DND-41 (cell line): ENCODE measurements at regions not wholly inside any gene's neighbourhood (a gene's known extent, or its start where the extent isn't known, plus 50 kb on each side); places are given as distances from the start of the nearest gene placed in this dataset.
A peak's percentile ranks its signal among the peaks of the same experiment; 100 is the strongest.

ENCODE experiments used
- ATAC-seq: fragments of 200-7000 bp; cut with Tn5 transposase; 3 replicates; pipeline ENCODE4 v1.9.1; 2021; ENCODE audit warnings: low read depth; ENCODE audit not compliant: insufficient read depth
- DNase-seq: peaks from one replicate; pipeline ENCODE4 v3.0.0-alpha.2; 2020
- H2AFZ ChIP-seq: 2 replicates; pipeline ENCODE4 v1.6.0; 2012; ENCODE audit warnings: low read depth, low read length
- H3K27ac ChIP-seq: 2 replicates; pipeline ENCODE4 v1.5.1; 2012; ENCODE audit warnings: low read length, inconsistent platforms
- H3K27me3 ChIP-seq: fragments of 200-600 bp; sonication (generic); 2 replicates; pipeline ENCODE4 v1.6.0; 2012; ENCODE audit warnings: low read length, mild to moderate bottlenecking, inconsistent platforms; ENCODE audit not compliant: insufficient read depth, poor library complexity
- H3K36me3 ChIP-seq: 2 replicates; pipeline ENCODE4 v1.5.1; 2012; ENCODE audit warnings: low read length, inconsistent platforms; ENCODE audit not compliant: insufficient read depth
- H3K4me1 ChIP-seq: 2 replicates; pipeline ENCODE4 v1.5.1; 2012; ENCODE audit warnings: mild to moderate bottlenecking, low read length; ENCODE audit not compliant: insufficient read depth
- H3K4me2 ChIP-seq: 2 replicates; pipeline ENCODE4 v1.6.0; 2012; ENCODE audit warnings: mild to moderate bottlenecking, moderate library complexity, low read length, inconsistent platforms; ENCODE audit not compliant: insufficient read depth
- H3K4me3 ChIP-seq, 2 experiments: fragments of 200-600 bp in 1 of 2; shearing (Covaris generic) in 1 of 2; 2 replicates each; pipeline ENCODE4 v1.5.1; 2012 to 2016; ENCODE audit warnings: inconsistent platforms in 2 of 2, low read length in 2 of 2, mild to moderate bottlenecking in 2 of 2, low read depth in 1 of 2, moderate library complexity in 1 of 2
- H3K79me2 ChIP-seq: 2 replicates; pipeline ENCODE4 v1.6.0; 2012; ENCODE audit warnings: low read length, inconsistent platforms; ENCODE audit not compliant: insufficient read depth
- H3K9ac ChIP-seq: 2 replicates; pipeline ENCODE4 v1.6.0; 2012; ENCODE audit warnings: low read depth, mild to moderate bottlenecking, inconsistent platforms, low read length, moderate library complexity
- H3K9me3 ChIP-seq: 2 replicates; pipeline ENCODE4 v1.5.1; 2012; ENCODE audit warnings: low read length, moderate library complexity, mild to moderate bottlenecking, inconsistent platforms; ENCODE audit not compliant: insufficient read depth, severe bottlenecking
- H4K20me1 ChIP-seq: 2 replicates; pipeline ENCODE4 v1.6.0; 2012; ENCODE audit warnings: low read length; ENCODE audit not compliant: insufficient read depth
- EZH2 ChIP-seq: IDR thresholded peaks from 3 replicates; pipeline ENCODE4 v1.6.1; 2012; ENCODE audit warnings: borderline replicate concordance, low read depth, mild to moderate bottlenecking, moderate library complexity, low read length, inconsistent platforms; ENCODE audit not compliant: severe bottlenecking
- TF ChIP-seq, protein P1 (sequence below): IDR thresholded peaks from 2 replicates; pipeline ENCODE4 v1.5.1; 2012; ENCODE audit warnings: borderline replicate concordance, low read length, moderate library complexity, mild to moderate bottlenecking; ENCODE audit not compliant: poor library complexity, severe bottlenecking; ENCODE audit errors: extremely low read depth

DNA sequence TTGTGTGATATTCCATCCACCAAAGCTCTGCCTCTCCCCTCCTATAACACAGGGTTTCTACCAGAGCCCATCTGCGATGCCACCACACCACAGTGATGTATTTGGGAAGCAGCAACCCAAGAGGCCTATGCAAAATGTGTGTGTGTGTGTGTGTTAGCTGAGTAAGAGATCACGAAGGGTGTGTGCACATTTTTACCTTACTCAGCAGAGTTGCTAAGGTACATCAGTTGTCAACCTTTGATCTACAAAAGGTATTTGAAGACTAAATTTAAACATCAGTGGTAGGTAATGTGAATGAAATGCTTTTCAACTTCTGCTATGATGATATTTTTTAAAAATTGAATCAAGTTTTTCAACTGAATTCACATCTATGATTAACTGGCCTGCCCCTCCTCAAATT is 227.6 kb downstream of the FBXO15 start:
- no peak for TF ChIP-seq EZH2
- TF ChIP-seq, protein P1, sequence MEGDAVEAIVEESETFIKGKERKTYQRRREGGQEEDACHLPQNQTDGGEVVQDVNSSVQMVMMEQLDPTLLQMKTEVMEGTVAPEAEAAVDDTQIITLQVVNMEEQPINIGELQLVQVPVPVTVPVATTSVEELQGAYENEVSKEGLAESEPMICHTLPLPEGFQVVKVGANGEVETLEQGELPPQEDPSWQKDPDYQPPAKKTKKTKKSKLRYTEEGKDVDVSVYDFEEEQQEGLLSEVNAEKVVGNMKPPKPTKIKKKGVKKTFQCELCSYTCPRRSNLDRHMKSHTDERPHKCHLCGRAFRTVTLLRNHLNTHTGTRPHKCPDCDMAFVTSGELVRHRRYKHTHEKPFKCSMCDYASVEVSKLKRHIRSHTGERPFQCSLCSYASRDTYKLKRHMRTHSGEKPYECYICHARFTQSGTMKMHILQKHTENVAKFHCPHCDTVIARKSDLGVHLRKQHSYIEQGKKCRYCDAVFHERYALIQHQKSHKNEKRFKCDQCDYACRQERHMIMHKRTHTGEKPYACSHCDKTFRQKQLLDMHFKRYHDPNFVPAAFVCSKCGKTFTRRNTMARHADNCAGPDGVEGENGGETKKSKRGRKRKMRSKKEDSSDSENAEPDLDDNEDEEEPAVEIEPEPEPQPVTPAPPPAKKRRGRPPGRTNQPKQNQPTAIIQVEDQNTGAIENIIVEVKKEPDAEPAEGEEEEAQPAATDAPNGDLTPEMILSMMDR = no peak
- H3K4me3 ChIP-seq = no peak overlapping the region
- no peak for DNase-seq
- H3K36me3 ChIP-seq = no peaks in the 10 kb centered on the region
- H3K79me2 ChIP-seq = no peaks in the 10 kb centered on the region
- no peak for ATAC-seq
- no peak overlapping the region for H2AFZ ChIP-seq
- H3K9me3 ChIP-seq = no peaks in the 10 kb centered on the region
- H3K9ac ChIP-seq = no peak overlapping the region
- H3K4me1 ChIP-seq = peaks cover 9% of the 10 kb centered on the region; the same call in 1 of the 2 replicates
- no peak overlapping the region for H3K27ac ChIP-seq
- H4K20me1 ChIP-seq = no peaks in the 10 kb centered on the region
- H3K27me3 ChIP-seq = no peaks in the 10 kb centered on the region
- no peak overlapping the region for H3K4me2 ChIP-seq

DNA sequence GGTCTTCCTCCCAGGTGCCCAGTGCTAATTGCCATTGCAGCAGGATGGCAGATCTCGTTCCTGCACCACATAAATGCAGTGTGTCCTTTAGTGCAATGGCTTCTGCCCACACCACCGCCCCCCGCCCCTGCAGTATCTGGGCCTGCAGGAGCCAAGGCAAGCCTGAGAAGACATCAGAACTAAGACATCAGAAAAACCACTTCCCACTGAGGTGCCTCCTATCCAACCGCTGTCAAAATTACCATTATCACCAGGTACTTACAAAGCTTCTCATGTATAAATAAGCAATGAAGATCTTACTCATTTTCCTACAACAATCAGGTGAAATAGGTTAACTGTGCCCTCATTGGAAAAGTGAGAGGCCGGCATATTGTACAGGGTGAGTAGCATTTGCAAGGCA is 228.8 kb downstream of the FBXO15 start:
- Histone ChIP-seq H3K27ac (no peak overlapping the region), H4K20me1 (no peaks in the 10 kb centered on the region), H2AFZ (no peak overlapping the region), H3K36me3 (no peaks in the 10 kb centered on the region), H3K4me3 (no peak overlapping the region), H3K9me3 (no peaks in the 10 kb centered on the region), H3K4me1 (peaks cover 9% of the 10 kb centered on the region; the same call in 1 of the 2 replicates), H3K9ac (no peak overlapping the region), H3K4me2 (no peak overlapping the region), H3K27me3 (no peaks in the 10 kb centered on the region), H3K79me2 (no peaks in the 10 kb centered on the region)
- TF ChIP-seq EZH2 = no peak
- TF ChIP-seq, protein P1 = no peak
- ATAC-seq = peak; percentile 37; the same call in 1 of the 3 replicates
- DNase-seq = peak; percentile 19

DNA sequence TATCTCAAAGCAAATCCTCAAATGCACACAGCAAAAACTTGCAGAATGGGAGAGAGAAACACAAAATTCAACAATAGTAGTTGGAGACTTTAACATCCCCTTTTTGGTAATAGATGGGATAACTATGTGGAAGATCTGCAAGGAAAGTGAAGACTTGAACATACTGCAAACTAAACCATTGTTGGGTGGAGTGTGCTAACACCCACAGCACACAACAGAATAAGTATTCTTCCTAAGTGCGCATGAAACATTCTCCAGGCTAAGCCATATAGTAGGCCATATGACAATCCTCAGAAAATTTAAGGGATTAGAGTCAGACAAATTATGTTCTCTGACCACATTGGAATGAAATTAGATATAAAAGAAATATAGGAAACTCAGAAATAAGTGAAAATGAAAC is 230.6 kb downstream of the FBXO15 start:
- peaks cover 9% of the 10 kb centered on the region; the same call in 1 of the 2 replicates for H3K4me1 ChIP-seq
- H3K27me3 ChIP-seq = no peaks in the 10 kb centered on the region
- no peak for ATAC-seq
- H3K27ac ChIP-seq = no peak overlapping the region
- no peaks in the 10 kb centered on the region for H3K9me3 ChIP-seq
- H3K36me3 ChIP-seq = no peaks in the 10 kb centered on the region
- H3K79me2 ChIP-seq = no peaks in the 10 kb centered on the region
- H3K4me2 ChIP-seq = no peak overlapping the region
- TF ChIP-seq, protein P1 = no peak
- TF ChIP-seq EZH2 = no peak
- no peaks in the 10 kb centered on the region for H4K20me1 ChIP-seq
- H3K9ac ChIP-seq = no peak overlapping the region
- H3K4me3 ChIP-seq = no peak overlapping the region
- no peak for DNase-seq
- no peak overlapping the region for H2AFZ ChIP-seq

DNA sequence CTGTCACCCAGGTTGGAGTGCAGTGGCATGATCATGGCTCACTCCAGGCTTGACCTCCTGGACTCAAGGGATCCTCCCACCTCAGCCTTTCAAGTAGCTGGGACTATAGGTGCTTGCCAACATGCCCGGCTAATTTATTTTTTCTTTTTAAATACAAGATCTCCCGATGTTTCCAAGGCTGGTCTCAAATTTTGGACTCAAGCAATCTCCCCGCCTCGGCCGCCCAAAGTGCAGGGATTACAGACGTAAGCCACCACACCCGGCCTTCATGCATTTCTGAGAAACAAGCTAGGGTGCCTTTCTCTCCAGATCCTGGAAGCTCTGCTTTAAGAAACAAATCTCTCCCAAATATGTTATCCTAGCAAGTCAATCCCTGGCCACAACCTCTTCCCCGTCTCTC is 234.1 kb downstream of the FBXO15 start:
- no peaks in the 10 kb centered on the region for H3K79me2 ChIP-seq
- H3K4me3 ChIP-seq = no peak overlapping the region
- H3K9me3 ChIP-seq = no peaks in the 10 kb centered on the region
- H3K4me1 ChIP-seq = peaks cover under 1% of the 10 kb centered on the region; the same call in 1 of the 2 replicates
- H4K20me1 ChIP-seq = no peaks in the 10 kb centered on the region
- no peak overlapping the region for H3K4me2 ChIP-seq
- H3K9ac ChIP-seq = no peak overlapping the region
- no peak overlapping the region for H2AFZ ChIP-seq
- DNase-seq (no peak), ATAC-seq (no peak)
- no peaks in the 10 kb centered on the region for H3K36me3 ChIP-seq
- H3K27me3 ChIP-seq = no peaks in the 10 kb centered on the region
- TF ChIP-seq EZH2 = no peak
- TF ChIP-seq, protein P1 = no peak
- H3K27ac ChIP-seq = no peak overlapping the region
